ENCODE measurements at regions not wholly inside any gene's neighbourhood (a gene's known extent, or its start where the extent isn't known, plus 50 kb on each side); places are given as distances from the start of the nearest gene placed in this dataset.

- FAIRE-seq (no peak), DNase-seq (ENCODE audit: insufficient read length) (no peak)
- TF ChIP-seq POLR2A (IDR thresholded peaks at IDR 0.05; ENCODE audit: low read depth, low read length): no peak
- TF ChIP-seq TAF1 (IDR thresholded peaks at IDR 0.05; ENCODE audit: borderline replicate concordance, low read depth, low read length): no peak
- TF ChIP-seq POLR2AphosphoS5 (IDR thresholded peaks at IDR 0.05; ENCODE audit: low read depth, low read length): no peak
Observed at GRCh38 chr3:72338942-72339669, 509.1 kb downstream of the SHQ1 start.

- TF ChIP-seq POLR2AphosphoS5 (IDR thresholded peaks at IDR 0.05; ENCODE audit: low read depth, low read length): no peak
- TF ChIP-seq POLR2A (IDR thresholded peaks at IDR 0.05; ENCODE audit: low read depth, low read length): no peak
- TF ChIP-seq TAF1 (IDR thresholded peaks at IDR 0.05; ENCODE audit: borderline replicate concordance, low read depth, low read length): no peak
- DNase-seq (ENCODE audit: insufficient read length) (no peak), FAIRE-seq (peak; percentile 70)
Observed at GRCh38 chr3:72338082-72338941, 509.9 kb downstream of the SHQ1 start.

- DNase-seq (ENCODE audit: insufficient read length): no peak
- TF ChIP-seq POLR2AphosphoS5 (IDR thresholded peaks at IDR 0.05; ENCODE audit: low read depth, low read length) (no peak), POLR2A (IDR thresholded peaks at IDR 0.05; ENCODE audit: low read depth, low read length) (no peak), TAF1 (IDR thresholded peaks at IDR 0.05; ENCODE audit: borderline replicate concordance, low read depth, low read length) (no peak)
- peak; percentile 90 for FAIRE-seq
Observed at GRCh38 chr3:72337480-72337855, 510.8 kb downstream of the SHQ1 start.

GRCh38 chr3:72336821-72337479 lies 511.3 kb downstream of the SHQ1 start:
- FAIRE-seq (no peak), DNase-seq (ENCODE audit: insufficient read length) (no peak)
- TF ChIP-seq TAF1 (IDR thresholded peaks at IDR 0.05; ENCODE audit: borderline replicate concordance, low read depth, low read length): no peak
- TF ChIP-seq POLR2A (IDR thresholded peaks at IDR 0.05; ENCODE audit: low read depth, low read length): no peak
- TF ChIP-seq POLR2AphosphoS5 (IDR thresholded peaks at IDR 0.05; ENCODE audit: low read depth, low read length): no peak

GRCh38 chr3:72336114-72336651 lies 512.1 kb downstream of the SHQ1 start:
- FAIRE-seq (no peak), DNase-seq (ENCODE audit: insufficient read length) (no peak)
- TF ChIP-seq TAF1 (IDR thresholded peaks at IDR 0.05; ENCODE audit: borderline replicate concordance, low read depth, low read length): no peak
- no peak for TF ChIP-seq POLR2A (IDR thresholded peaks at IDR 0.05; ENCODE audit: low read depth, low read length)
- TF ChIP-seq POLR2AphosphoS5 (IDR thresholded peaks at IDR 0.05; ENCODE audit: low read depth, low read length): no peak

GRCh38 chr3:72335458-72336095 lies 512.7 kb downstream of the SHQ1 start:
- no peak for DNase-seq (ENCODE audit: insufficient read length)
- TF ChIP-seq POLR2AphosphoS5 (IDR thresholded peaks at IDR 0.05; ENCODE audit: low read depth, low read length) (no peak), TAF1 (IDR thresholded peaks at IDR 0.05; ENCODE audit: borderline replicate concordance, low read depth, low read length) (no peak), POLR2A (IDR thresholded peaks at IDR 0.05; ENCODE audit: low read depth, low read length) (no peak)
- FAIRE-seq: no peak

- FAIRE-seq (no peak), DNase-seq (ENCODE audit: insufficient read length) (no peak)
- no peak for TF ChIP-seq POLR2A (IDR thresholded peaks at IDR 0.05; ENCODE audit: low read depth, low read length)
- TF ChIP-seq POLR2AphosphoS5 (IDR thresholded peaks at IDR 0.05; ENCODE audit: low read depth, low read length): no peak
- TF ChIP-seq TAF1 (IDR thresholded peaks at IDR 0.05; ENCODE audit: borderline replicate concordance, low read depth, low read length): no peak
Observed at GRCh38 chr3:72334681-72335457, 513.4 kb downstream of the SHQ1 start.

- FAIRE-seq: no peak
- no peak for DNase-seq (ENCODE audit: insufficient read length)
- no peak for TF ChIP-seq POLR2AphosphoS5 (IDR thresholded peaks at IDR 0.05; ENCODE audit: low read depth, low read length)
- TF ChIP-seq POLR2A (IDR thresholded peaks at IDR 0.05; ENCODE audit: low read depth, low read length): no peak
- TF ChIP-seq TAF1 (IDR thresholded peaks at IDR 0.05; ENCODE audit: borderline replicate concordance, low read depth, low read length): no peak
Observed at GRCh38 chr3:72332689-72333088, 515.6 kb downstream of the SHQ1 start.

- TF ChIP-seq POLR2AphosphoS5 (IDR thresholded peaks at IDR 0.05; ENCODE audit: low read depth, low read length): no peak
- no peak for TF ChIP-seq POLR2A (IDR thresholded peaks at IDR 0.05; ENCODE audit: low read depth, low read length)
- TF ChIP-seq TAF1 (IDR thresholded peaks at IDR 0.05; ENCODE audit: borderline replicate concordance, low read depth, low read length): no peak
- FAIRE-seq (no peak), DNase-seq (ENCODE audit: insufficient read length) (no peak)
Observed at GRCh38 chr3:72332036-72332435, 516.2 kb downstream of the SHQ1 start.

GRCh38 chr3:72331076-72331475 lies 517.2 kb downstream of the SHQ1 start:
- FAIRE-seq (no peak), DNase-seq (ENCODE audit: insufficient read length) (no peak)
- TF ChIP-seq TAF1 (IDR thresholded peaks at IDR 0.05; ENCODE audit: borderline replicate concordance, low read depth, low read length) (no peak), POLR2AphosphoS5 (IDR thresholded peaks at IDR 0.05; ENCODE audit: low read depth, low read length) (no peak), POLR2A (IDR thresholded peaks at IDR 0.05; ENCODE audit: low read depth, low read length) (no peak)
